Fibroblast of villous mesenchyme (primary cell): ENCODE measurements at regions not wholly inside any gene's neighbourhood (a gene's known extent, or its start where the extent isn't known, plus 50 kb on each side); places are given as distances from the start of the nearest gene placed in this dataset.

Source experiments
- DNase-seq: peaks from one replicate; pipeline ENCODE4 v3.0.0-alpha.2; 2010; ENCODE audit warnings: low read depth
- H3K4me3 ChIP-seq: 2 replicates; pipeline ENCODE4 v1.5.1; 2011; ENCODE audit warnings: low read depth, mild to moderate bottlenecking, low read length
- TF ChIP-seq, protein P1 (sequence below): IDR thresholded peaks from 2 replicates; pipeline ENCODE4 v1.5.1; 2012; ENCODE audit warnings: low read depth, mild to moderate bottlenecking, low read length; ENCODE audit not compliant: insufficient read depth

DNA sequence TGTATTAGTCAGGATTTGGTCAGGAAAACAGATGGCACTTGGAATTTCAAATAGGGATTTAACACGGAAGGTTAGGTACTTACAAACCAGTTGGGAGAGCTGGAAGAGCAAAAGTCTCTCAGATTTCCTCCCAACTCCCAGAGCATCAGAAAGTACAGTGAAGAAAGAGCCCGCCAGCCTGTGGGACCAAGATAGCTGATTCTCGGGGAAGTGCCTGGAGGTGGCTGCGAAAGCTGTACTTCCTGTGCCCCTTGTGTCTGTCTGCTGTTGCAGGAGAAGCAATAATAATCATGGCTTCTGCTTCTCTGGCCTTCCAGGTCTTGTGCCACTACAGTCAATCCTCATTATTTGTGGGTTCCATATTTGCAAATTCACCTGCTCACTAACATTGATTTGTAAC, 221.0 kb upstream of the BCOR start:
- TF ChIP-seq, protein P1, sequence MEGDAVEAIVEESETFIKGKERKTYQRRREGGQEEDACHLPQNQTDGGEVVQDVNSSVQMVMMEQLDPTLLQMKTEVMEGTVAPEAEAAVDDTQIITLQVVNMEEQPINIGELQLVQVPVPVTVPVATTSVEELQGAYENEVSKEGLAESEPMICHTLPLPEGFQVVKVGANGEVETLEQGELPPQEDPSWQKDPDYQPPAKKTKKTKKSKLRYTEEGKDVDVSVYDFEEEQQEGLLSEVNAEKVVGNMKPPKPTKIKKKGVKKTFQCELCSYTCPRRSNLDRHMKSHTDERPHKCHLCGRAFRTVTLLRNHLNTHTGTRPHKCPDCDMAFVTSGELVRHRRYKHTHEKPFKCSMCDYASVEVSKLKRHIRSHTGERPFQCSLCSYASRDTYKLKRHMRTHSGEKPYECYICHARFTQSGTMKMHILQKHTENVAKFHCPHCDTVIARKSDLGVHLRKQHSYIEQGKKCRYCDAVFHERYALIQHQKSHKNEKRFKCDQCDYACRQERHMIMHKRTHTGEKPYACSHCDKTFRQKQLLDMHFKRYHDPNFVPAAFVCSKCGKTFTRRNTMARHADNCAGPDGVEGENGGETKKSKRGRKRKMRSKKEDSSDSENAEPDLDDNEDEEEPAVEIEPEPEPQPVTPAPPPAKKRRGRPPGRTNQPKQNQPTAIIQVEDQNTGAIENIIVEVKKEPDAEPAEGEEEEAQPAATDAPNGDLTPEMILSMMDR = no peak
- H3K4me3 ChIP-seq = no peak overlapping the region
- no peak for DNase-seq

DNA sequence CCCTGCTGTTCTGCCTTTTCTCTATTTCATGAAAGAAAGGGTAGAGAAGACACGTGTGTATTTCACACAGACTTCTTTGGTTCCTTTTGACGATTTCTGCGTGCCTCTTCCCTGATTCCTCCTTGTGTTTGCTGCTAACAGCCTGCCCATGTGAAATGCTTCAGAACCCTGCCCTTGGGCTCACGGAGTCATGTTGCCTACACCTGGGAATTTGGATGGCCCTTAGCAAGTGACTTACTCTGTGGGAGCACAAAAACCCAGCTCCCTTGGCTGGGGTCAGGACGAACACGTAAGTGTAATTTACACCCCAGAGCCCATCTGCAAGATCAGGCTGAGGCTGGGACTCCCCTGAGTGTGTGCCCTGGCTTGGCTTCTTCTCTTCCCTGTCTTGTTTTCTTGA, 220.3 kb upstream of the BCOR start:
- TF ChIP-seq, protein P1 = no peak
- no peak for DNase-seq
- no peak overlapping the region for H3K4me3 ChIP-seq

GRCh38 chrX:40316502-40316901, 218.7 kb upstream of the BCOR start:
- no peak for DNase-seq
- TF ChIP-seq, protein P1 = no peak
- no peak overlapping the region for H3K4me3 ChIP-seq

- no peak overlapping the region for H3K4me3 ChIP-seq
- TF ChIP-seq, protein P1 = no peak
- no peak for DNase-seq
Measured at GRCh38 chrX:40314070-40314469, 216.3 kb upstream of the BCOR start.

DNA sequence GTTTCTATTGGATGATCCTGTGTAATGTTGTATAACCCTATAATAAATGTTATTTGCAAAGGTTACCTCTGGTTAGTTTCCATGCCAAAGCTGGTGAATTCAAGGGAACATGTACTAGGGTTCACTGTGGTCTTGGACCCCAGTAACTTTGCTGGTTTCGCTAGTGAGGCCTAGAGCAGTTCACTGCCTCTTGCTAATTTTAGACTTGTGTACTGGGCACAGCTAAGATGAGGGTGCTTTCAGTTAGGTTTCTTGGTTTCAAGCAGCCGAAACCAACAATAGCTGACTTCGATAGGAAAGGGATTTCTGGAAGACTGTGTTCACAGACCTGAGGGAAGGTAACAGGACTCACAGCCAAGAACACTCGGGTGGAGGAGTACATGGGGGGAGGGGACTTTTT, 215.5 kb upstream of the BCOR start:
- no peak for DNase-seq
- TF ChIP-seq, protein P1 = no peak
- no peak overlapping the region for H3K4me3 ChIP-seq

DNA sequence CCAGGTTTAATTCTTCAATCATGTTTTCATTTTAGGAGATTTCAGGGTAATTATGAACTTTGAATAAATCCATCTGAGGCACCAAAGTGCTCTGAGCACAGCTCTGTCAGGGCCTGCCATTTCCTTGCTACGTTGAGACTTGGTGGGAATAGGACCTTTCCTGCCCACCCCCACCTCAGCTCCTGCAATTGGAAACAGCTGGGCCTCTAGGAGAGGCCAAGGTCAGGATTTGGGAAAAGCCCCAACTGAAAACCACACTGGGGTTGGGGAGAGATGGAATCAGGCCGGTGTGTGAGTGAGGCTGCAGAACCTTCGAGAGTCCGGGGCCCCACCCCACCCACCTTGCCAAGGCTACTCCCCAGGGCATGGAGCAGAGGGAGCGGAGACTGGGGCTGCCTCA, 212.7 kb upstream of the BCOR start:
- TF ChIP-seq, protein P1 = no peak
- H3K4me3 ChIP-seq = no peak overlapping the region
- DNase-seq = no peak

DNA sequence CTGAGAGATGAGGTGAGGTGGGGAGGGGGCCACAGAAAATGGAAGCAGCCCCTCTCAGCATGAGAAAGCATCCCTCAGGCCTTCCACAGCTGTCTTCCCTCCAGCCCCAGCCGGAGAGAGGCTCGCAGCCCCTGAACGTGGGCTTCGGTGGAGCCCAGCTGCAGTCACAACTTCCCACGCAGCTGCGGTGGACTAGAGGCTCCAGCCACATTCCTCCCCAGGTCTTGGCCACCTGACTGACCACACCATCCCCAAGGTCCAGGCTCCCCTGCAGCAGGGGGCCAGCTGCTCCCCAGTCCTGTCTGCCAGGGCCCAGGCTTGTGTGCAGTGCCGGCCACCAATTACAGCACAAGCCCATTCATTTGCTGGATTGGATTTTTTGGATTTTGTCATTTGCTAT, 212.3 kb upstream of the BCOR start:
- DNase-seq = no peak
- TF ChIP-seq, protein P1 = no peak
- no peak overlapping the region for H3K4me3 ChIP-seq
